Endothelial cell of hepatic sinusoid (primary cell): ENCODE measurements at regions not wholly inside any gene's neighbourhood (a gene's known extent, or its start where the extent isn't known, plus 50 kb on each side); places are given as distances from the start of the nearest gene placed in this dataset.

Source experiments
- in situ Hi-C: cut with HindIII; loops from 2 replicates; pipeline ENCODE4 v1.10.0; 2017; ENCODE audit warnings: low sequenced_read_pairs

DNA sequence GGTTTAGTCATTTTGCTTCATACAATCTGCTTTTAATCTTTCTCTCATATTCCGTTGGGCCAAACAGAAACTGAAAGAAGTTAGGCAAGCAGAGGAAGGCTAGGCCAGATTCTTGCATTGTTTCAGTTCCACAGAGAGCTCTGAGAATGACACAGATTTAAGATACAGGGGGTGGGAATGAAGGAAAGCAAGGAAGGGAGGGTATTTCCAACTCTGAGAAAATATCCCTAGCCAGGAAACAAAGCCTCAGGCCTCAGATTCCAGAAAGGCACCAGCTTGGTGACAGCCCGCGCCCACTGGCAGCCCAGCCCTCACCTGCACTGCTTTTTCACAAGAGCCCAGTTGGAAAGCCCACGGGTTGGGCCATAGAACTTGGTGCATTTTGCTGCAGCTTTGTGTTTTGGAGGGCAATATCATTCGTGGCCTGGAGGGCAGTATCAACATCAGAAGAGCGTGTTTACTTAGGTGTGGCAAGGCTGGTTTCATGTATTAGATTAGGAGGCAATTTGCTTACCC is 63.5 kb downstream of the ENC1 start:
- in situ Hi-C loops = loop anchor here (5.0 kb wide), 1 partner anchor 40 kb away; no protein-coding TSS in a partner anchor

DNA sequence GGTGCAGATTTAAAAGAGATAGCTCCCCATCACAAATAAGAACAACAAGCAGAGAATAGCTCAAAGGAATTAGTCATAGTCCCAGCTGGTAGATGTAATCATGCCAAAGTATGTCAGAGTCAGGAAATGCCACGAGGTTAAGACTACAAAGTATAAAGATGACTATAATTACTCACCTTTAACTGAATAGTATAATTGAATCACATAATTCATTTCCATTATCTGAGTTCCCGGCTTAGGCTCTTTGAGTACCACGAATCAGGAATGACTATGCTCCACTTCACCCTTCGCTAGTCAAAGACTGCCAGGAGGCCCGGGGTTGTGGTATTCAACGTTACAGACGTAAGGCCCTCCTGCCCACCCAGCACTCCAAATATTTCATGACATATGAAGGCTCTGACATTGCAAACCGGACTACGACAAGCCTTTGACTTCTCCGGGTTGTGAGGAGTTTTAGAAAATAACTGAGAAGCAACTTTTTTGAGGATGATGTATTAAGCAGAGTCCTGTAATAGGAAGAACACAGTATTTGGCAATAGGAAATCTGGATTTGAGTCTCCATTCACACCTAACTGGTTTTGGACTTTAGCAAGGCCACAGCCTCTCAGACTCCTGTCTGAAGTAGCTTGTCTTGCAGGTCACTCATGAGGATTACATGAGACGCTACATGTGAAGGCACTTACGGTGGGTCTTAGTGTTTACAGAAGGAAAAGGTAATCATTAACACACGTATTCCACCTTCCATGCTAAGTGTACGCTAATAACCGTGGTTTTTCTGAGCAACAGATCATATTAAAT is 64.6 kb downstream of the ENC1 start:
- in situ Hi-C loops = loop anchor here (5.0 kb wide), 1 partner anchor 39 kb away; no protein-coding TSS in a partner anchor

DNA sequence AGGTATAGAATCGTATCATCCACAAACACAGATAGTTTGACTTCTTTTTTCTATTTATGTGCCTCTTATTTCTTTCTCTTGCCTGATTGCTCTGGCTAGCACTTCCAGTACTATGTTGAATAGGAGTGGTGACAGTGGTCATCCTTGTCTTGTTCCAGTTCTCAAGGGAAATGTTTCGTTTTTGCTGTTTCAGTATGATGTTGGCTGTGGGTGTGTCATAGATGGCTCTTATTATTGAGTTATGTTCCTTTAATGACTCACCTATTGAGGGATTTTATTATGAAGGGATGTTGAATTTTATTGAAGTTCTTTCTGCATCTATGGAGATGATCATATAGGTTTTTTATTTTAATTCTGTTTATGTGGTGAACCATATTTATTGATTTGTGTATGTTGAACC is 70.3 kb downstream of the ENC1 start:
- in situ Hi-C loops = no loop called here

DNA sequence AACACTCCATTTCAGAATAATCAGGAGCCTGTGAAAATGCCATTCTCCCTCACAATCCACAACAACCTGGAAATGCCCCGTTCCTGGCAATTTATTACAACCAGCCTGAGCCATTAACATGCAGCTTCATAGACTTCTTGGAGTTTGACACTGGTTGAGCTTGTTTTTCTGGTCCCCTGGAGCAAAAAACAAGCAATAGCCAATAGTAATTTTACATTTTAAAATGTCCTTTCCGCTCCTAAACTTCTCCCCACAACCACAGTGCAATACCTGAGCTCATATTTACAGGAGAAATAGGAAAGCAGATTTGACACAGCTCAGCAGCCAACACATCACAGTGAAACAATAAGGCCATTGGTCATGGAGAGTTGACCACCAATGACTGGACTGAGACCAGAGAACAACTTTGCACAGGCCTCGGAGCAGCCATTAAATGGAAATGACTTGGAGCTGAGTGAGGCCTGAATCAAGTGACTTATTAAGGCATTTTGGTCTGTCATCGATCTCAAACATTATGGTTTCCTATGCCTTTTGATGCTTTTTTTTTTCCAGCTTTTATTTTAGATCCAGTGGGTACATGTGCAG is 73.0 kb downstream of the ENC1 start:
- in situ Hi-C loops = no loop called here

DNA sequence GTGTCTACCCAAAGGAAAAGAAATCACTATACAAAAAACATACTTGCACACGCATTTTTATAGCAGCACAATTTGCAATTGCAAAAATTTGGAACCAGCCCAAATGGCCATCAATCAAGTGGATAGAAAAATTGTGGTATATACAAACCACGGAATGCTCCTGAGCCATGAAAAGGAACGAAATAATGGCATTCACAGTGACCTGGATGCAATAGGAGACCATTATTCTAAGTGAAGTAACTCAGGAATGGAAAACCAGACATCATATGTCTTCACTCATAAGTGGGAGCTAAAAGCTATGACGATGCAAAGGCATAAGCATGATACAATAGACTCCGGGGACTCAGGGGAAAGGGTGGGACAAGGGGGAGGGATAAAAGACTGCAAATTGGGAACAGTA is 78.4 kb downstream of the ENC1 start:
- in situ Hi-C loops = no loop called here

DNA sequence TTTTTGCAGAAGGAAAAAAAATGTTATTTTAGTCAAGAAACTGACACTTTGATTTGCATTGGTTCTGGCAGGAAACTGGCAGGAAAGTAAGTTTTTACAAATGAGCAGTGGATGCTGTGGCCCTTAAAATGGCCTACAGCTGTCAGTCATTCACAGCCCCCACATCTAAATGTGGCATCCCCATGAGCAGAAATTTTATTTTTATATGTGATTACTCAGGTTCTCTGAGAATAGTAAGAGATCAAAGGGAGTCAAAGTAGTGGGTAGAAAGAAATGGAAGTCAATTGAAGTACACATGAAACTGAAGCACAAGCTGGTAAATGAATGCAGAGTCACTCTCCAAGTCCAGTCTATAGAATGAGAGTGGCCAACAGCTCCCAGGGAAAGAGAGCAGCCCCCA is 80.3 kb downstream of the ENC1 start:
- in situ Hi-C loops = no loop called here

DNA sequence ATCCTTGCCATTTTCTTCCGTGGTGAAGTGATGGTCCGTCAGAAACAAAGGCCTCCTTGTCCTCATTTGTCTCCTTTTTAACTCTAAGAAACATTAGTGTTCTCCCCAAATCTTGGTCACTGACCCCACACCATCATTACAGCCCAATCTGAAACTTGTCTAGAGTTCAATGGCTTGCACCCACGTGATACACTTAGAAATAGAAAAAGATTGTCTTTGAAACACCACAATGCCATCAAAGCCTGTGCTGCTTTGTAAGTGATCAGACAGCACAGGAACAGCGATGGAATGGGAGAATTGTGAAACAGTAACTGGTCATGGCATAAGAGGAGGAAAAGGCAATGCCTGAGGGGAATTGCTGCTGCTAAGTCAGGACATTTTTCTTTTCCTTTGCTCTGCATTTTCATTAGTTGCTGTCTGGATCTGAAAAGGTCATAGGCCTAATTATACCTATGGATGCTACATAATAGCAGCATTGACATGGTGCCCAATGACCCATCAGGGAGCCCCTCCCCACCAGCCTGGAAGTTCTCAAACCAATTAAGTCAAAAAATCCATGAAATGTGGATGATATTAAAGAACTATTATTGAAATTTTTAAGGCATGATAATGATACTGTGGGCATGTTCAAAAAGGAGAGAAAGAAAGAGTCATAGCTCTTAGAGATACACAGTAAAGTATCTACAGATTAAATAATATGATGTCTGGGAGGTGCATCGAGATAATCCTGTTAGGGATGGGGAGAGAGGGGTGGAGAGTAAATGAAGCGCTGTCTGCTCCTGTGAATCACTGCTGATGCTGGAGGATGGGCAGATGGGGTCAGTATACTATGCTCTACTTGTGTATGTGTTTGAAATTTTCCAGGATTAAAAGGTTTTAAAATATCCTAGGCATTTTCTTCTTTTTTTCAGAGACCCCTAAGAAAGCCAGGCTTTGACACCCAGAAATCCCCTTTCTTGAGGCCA is 83.6 kb downstream of the ENC1 start:
- in situ Hi-C loops = no loop called here

DNA sequence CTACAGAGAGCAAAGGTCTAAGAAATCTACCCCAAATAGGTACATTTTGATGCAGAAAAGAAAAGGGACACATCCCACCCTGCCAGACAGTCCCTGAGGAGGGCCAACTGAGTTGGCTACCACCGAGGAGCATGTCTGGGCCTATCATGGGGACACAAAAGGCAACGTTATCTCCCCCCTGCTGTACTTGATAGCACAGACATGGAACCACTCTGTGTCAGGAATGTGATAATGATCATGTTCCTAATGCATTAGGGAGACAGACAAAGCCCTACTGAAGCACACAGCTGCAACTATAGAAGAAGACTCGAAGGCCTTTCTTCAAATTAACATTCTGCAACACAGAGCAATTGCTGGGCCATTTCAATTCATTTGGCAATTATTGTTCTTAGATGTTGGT is 84.5 kb downstream of the ENC1 start:
- in situ Hi-C loops = no loop called here

DNA sequence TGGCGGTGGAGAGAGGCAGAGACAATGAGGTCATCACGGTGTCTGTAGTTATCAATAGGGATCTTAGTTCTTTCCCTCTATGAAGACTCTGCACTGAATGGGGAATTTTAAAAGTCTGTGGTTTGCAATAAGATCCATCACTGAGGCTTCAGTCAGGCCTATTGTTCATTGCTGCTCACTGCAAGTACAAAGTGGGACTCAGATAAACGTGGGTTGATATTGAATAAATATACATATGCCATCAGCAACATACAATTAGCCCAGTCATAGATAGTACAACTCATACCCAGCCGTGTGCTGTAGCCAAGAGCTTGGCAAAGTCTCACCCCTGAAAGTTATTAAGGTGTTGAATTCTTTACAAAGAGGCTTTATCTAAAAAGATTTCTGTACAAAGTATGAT is 88.4 kb downstream of the ENC1 start:
- in situ Hi-C loops = no loop called here

DNA sequence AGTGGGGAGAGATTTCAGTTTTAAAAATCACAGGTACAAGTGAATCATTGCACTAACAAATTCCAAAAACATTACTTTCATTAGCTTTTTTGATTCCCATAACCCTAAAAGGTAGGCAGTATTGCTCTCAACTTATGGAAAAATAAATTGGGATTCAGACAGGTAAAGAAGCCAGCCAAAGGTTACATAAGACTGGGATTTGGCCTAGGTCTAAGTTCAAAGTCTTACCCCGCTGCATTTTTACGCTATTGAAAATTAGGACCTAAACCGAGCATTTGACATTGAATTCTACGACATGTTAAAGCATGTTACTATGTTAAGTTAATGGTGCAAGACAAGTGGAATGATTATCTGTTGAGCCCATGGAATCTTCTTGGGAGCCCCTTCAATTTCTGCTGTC is 89.6 kb downstream of the ENC1 start:
- in situ Hi-C loops = no loop called here

DNA sequence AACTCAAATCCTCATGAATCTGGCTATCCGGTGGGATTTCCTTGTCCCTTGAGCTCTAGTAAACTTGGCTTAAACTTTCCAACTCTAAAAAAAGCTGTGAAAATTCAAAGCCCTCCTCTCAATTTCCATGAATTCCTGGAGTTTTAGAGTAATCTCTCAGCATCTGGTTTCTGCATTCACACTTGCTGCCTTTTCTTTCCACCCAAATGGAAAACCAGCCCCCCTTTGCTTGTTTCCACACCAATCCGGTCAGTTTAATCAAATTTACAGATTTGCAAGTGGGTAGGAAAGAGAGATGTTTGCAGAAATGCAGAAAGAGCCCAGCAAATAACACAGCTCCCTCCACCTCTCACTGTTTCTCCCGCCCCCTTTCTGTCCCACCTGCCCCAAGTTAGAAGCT is 91.1 kb downstream of the ENC1 start:
- in situ Hi-C loops = no loop called here

DNA sequence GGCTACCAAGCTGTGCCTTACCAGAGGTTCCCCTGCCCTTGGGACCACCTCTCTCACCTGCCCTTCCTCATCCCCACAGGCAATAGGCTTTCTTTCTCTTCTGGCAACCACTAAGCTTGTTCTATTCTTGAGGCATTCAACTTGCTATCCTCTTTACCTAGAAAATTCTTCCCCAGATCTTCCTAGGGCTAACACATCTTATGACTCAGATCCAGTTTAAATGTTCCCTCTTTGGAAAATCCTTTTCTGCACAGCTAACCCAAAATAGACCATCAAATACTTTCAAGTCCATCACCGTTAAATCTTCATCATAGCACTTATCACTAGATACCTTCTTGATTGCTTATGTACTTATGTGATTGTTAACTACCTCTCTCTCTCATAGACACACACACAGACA is 93.7 kb downstream of the ENC1 start:
- in situ Hi-C loops = no loop called here

DNA sequence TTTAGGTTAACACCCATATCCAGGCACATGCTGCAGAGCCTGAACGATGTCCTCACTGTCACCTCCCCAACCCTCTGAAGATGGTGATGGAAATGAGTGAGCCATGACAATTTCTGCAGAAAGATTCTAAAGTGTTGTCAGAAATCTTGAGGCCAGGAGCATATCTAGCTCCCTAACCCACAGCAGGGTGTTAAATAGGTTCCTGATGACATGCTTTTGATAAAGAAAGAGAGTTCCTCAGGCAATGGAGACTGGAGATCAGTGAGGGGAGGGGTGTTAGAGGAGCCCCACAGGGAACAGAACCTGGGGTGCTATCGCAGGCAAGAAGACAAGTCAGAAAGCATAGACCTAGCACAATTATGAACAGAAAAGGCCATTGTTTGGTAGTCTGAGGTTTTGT is 95.7 kb downstream of the ENC1 start:
- in situ Hi-C loops = loop anchor here (5.0 kb wide), 2 partner anchors 87 to 93 kb away; no protein-coding TSS in a partner anchor

DNA sequence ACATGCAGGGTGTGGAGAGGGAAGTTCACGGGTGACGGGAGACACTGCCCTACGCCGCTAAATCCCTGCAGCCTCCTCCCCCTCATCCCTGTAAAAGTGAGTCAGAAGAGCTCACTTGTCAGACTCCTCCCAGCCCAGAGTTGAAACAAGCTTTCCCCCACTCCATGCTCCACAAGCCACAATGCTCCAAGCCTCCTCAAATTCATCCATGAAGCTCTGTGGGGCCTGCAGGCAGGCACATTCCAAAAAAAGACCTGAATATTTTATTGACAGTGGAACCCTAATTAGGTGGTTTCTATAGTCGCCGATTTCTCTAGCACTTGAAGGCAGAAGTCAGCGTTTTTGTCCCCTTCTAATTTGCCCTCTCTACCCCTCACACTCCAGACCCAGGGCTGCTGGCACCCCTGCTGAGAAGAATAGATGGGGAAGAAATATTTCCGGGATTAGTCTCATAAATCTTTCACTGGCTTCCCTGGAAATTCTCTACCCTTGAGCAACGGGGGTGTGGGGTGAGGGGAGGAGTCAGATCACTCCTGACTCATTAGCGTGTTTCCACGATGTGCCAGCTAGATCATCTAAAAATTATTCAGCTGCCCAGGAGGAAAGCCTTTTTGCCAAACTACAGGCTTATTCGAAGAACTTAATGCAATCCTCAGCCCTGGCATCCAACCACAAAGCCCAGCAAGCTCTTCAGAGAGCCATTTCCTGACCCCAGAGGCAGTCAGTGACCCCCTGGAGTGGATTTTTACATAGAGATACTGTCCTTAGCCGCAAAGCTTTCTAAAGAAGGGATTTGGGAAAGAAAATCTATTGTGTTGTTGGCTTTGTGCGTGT is 97.1 kb downstream of the ENC1 start:
- in situ Hi-C loops = loop anchor here (5.0 kb wide), 2 partner anchors 89 to 91 kb away; no protein-coding TSS in a partner anchor

DNA sequence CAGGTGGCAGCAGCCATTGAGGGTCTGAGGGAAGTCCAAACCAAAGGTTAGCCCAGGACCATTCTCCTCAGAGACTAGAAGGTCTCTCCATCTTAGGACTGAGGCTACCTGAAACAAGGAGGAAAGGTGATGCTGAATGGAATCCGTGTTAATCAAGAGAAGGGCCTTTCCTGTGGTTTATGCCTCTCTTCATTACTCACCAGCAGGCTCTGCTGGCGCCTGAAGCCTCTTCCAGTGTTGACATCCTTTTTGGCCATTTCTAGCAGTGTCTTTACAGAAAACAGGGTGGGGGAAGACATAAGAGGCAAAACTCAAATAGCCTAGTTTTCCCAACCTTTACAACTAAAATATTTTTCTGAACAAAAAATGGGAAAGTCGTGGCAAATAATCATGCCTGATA is 98.0 kb downstream of the ENC1 start:
- in situ Hi-C loops = loop anchor here (5.0 kb wide), 2 partner anchors 90 kb away; no protein-coding TSS in a partner anchor

DNA sequence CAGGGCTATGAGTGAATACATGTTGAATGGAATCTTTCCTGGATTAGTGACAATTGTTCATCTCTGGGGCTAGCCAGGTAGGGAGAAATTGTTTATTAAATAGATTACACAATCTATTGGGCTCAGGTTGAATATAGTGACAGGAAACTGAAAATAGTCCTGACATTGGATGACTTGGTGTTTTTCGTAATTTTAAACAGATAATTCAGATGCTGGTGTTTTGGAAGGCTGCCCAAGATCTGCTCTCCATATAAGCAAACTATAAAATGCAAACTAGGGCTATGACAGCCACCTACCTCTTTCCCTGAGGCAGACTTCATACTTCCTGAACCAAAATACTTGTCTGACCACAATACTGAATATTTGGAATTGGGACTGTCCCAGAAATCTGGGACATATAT is 99.1 kb downstream of the ENC1 start:
- in situ Hi-C loops = loop anchor here (5.0 kb wide), 2 partner anchors 89 to 91 kb away; no protein-coding TSS in a partner anchor

DNA sequence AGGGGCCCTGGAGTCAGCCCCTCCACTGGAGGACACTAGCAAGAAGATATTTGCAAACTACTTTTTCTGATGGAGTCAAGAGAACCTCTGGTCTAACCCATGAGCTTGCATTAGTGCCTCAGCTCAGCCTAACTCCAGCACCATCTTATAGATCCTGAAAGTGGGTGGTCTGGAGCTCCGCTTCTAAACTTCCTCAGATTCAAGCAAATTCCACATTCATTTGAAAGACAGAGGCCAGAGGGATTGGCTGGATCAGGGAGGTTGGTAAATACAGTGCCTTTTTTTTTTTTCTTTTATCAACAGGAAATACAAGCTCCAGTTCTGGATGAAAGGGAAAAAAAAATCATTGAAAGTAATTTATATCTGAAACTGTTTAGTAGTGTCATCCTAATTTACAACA is 99.9 kb downstream of the ENC1 start:
- in situ Hi-C loops = loop anchor here (5.0 kb wide), 2 partner anchors 88 to 92 kb away; no protein-coding TSS in a partner anchor

DNA sequence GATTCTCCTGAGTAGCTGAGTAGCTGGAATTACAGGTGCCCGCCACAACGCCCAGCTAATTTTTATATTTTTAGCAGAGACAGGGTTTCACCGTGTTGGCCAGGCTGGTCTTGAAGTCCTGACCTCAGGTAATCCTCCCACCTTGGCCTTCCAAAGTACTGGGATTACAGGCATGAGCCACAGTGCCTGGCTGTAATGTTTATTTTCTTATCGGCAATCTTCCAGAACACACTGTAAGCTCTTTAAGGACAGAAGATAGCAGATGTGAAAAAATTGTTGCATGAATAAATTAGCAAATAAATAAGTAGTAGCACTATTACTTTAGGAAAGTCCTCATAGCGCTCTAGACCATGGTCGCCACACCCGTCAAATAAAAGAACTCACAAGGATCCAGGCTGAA is 100.5 kb downstream of the ENC1 start:
- in situ Hi-C loops = loop anchor here (5.0 kb wide), 3 partner anchors 37 to 92 kb away; no protein-coding TSS in a partner anchor

DNA sequence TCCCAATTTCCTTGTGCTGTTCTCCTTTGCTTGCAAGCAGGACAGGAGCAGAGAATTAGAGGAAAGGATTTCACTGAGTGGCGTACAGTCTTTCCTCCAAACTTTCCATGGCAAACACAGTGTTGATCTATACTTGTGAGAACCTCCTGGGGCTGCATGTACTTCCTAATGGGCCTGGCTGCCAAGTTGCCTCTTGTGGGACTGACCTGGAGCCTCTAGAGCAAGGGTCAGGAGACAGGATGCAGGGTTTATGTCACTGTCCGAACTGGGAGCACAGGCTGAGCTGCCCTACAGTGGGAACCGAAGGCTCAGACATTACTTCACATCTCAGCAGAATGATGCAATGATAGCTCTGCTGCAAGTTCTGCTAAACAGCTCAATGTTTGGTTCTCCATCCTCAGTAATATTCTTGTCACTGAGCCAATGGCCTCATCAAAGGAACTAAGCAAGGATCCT is 102.3 kb downstream of the ENC1 start:
- in situ Hi-C loops = loop anchor here (5.0 kb wide), 1 partner anchor 39 kb away; no protein-coding TSS in a partner anchor

DNA sequence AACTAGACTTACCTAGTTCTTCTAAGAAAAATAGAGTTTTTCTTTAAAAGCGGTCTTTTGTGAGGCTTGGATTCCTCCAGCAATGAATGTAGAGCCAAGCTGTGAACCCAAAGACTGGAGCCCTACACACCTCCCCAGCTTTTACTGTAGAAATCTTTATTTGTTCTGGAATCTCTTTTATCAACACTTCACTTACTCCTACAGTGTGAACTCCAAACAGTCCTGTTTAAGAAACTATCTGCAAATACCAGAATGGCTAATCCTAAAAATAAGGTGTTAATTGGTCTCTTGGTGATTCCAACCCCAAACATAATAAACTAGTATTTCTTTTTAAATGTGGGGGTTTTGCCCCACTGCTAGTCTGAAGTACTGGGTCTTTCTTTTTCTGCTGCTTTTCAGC is 103.9 kb downstream of the ENC1 start:
- in situ Hi-C loops = loop anchor here (5.0 kb wide), 1 partner anchor 41 kb away; no protein-coding TSS in a partner anchor
